Ectodermal cell (in vitro differentiated cells): ENCODE measurements at regions not wholly inside any gene's neighbourhood (a gene's known extent, or its start where the extent isn't known, plus 50 kb on each side); places are given as distances from the start of the nearest gene placed in this dataset.

ENCODE experiments used
- H3K27ac ChIP-seq: 2 replicates; pipeline ENCODE4 v1.7.0; 2013; ENCODE audit warnings: mild to moderate bottlenecking, low read depth, low read length; ENCODE audit not compliant: insufficient read depth, poor library complexity, severe bottlenecking
- H3K27me3 ChIP-seq: 2 replicates; pipeline ENCODE4 v1.7.0; 2013; ENCODE audit warnings: mild to moderate bottlenecking, low read length; ENCODE audit not compliant: insufficient read depth, control insufficient read depth, poor library complexity, severe bottlenecking
- H3K36me3 ChIP-seq: one replicate; pipeline ENCODE4 v1.7.0; 2013; ENCODE audit warnings: low read length; ENCODE audit not compliant: control insufficient read depth, insufficient read depth
- H3K4me1 ChIP-seq: one replicate; pipeline ENCODE4 v1.7.0; 2013; ENCODE audit warnings: low read length; ENCODE audit not compliant: control insufficient read depth, insufficient read depth
- H3K4me3 ChIP-seq: 2 replicates; pipeline ENCODE4 v1.7.0; 2013; ENCODE audit warnings: low read depth, low read length, control low read depth; ENCODE audit not compliant: insufficient read depth
- H3K9me3 ChIP-seq: 2 replicates; pipeline ENCODE4 v1.7.0; 2013; ENCODE audit warnings: mild to moderate bottlenecking, low read length, moderate library complexity; ENCODE audit not compliant: control insufficient read depth
- WGBS, 2 experiments: methylation state at CpG; one replicate each; pipeline ENCODE4 v1.1.7; 2013; ENCODE audit warnings: missing lambda C conversion rate in 2 of 2; 5-methylcytosine and 5-hydroxymethylcytosine counted together

- peaks cover 36% of the 10 kb centered on the region for H3K4me1 ChIP-seq
- 90% methylated on average over 4 of the region's 4 CpGs for WGBS, 2 experiments
- H3K36me3 ChIP-seq = no peaks in the 10 kb centered on the region
- H3K27me3 ChIP-seq = peaks cover 3% of the 10 kb centered on the region
- H3K27ac ChIP-seq = no peak overlapping the region
- no peaks in the 10 kb centered on the region for H3K9me3 ChIP-seq
- no peak overlapping the region for H3K4me3 ChIP-seq
These were observed 93.7 kb upstream of the DAP start for GRCh38 chr5:10854506-10855277.

DNA sequence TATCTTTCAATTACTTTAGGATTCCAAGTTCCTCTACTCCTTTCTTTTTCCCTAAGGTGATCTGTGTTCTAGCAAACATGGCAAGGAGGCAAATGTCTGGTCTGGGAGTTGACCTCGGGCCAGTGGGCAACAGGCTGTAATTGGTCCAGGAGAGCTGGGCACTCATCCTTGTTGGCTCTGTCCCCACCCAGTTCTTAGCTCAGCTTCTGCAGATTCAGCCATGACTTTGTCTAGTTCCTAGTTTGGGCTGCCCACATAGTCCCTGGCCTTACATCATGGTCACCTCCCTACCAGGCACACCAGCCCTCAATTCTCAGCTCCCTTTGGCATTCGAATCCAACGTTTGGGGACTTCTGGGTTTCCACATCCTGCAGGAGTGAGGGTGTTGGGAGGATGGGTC lies 92.1 kb upstream of the DAP start:
- WGBS, 2 experiments = 90 to 98% methylated on average over 3 of the region's 3 CpGs
- peaks cover 36% of the 10 kb centered on the region for H3K4me1 ChIP-seq
- H3K9me3 ChIP-seq = no peaks in the 10 kb centered on the region
- H3K36me3 ChIP-seq = no peaks in the 10 kb centered on the region
- H3K27ac ChIP-seq = no peak overlapping the region
- H3K27me3 ChIP-seq = peaks cover 3% of the 10 kb centered on the region
- no peak overlapping the region for H3K4me3 ChIP-seq

- Histone ChIP-seq H3K4me1 (peaks cover 2% of the 10 kb centered on the region), H3K27me3 (no peaks in the 10 kb centered on the region), H3K9me3 (no peaks in the 10 kb centered on the region), H3K36me3 (no peaks in the 10 kb centered on the region), H3K4me3 (no peak overlapping the region), H3K27ac (no peak overlapping the region)
- WGBS, 2 experiments = 90 to 95% methylated on average over 5 of the region's 5 CpGs
These were observed 88.2 kb upstream of the DAP start for GRCh38 chr5:10849278-10849677.

DNA sequence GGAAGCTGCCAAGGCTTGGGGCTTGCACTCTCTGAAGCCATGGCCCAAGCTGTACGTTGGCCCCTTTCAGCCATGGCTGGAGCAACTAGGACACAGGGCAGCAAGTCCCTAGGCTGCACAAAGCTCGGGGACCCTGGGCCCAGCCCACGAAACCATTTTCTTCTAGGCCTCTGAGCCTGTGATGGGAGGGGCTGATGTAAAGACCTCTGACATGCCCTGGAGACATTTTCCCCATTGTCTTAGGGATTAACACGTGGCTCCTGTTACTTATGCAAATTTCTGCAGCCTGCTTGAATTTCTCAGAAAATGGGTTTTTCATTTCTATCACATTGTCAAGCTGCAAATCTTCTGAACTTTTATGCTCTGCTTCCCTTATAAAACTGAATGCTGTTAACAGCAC lies 83.0 kb upstream of the DAP start:
- WGBS, 2 experiments = 68 to 75% methylated on average over 4 of the region's 4 CpGs
- no peak overlapping the region for H3K27ac ChIP-seq
- no peaks in the 10 kb centered on the region for H3K36me3 ChIP-seq
- H3K4me1 ChIP-seq = no peaks in the 10 kb centered on the region
- H3K4me3 ChIP-seq = no peak overlapping the region
- no peaks in the 10 kb centered on the region for H3K27me3 ChIP-seq
- no peaks in the 10 kb centered on the region for H3K9me3 ChIP-seq

DNA sequence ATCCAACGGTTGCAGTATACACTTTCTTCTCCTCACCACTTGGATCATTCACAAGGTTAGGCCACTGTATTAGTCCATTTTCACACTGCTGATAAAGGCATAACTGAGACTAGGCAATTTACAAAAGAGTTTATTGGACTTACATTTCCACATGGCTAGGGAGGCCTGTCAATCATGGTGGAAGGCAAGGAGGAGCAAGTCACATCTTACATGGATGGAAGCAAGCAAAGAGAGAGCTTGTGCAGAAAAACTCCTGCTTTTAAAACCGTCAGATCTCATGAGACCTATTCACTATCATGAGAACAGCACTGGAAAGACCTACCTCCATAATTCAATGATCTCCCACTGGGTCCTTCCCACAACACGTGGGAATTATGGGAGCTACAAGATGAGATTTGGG lies 81.8 kb upstream of the DAP start:
- Histone ChIP-seq H3K36me3 (no peaks in the 10 kb centered on the region), H3K27me3 (no peaks in the 10 kb centered on the region), H3K4me1 (no peaks in the 10 kb centered on the region), H3K9me3 (no peaks in the 10 kb centered on the region), H3K27ac (no peak overlapping the region), H3K4me3 (no peak overlapping the region)
- 88 to 96% methylated on average over 3 of the region's 3 CpGs for WGBS, 2 experiments

- Histone ChIP-seq H3K36me3 (no peaks in the 10 kb centered on the region), H3K27ac (no peak overlapping the region), H3K4me1 (no peaks in the 10 kb centered on the region), H3K9me3 (no peaks in the 10 kb centered on the region), H3K27me3 (no peaks in the 10 kb centered on the region), H3K4me3 (no peak overlapping the region)
- WGBS, 2 experiments = 88 to 91% methylated on average over 3 of the region's 3 CpGs
These were observed 79.0 kb upstream of the DAP start for GRCh38 chr5:10839916-10840599.

- Histone ChIP-seq H3K9me3 (no peaks in the 10 kb centered on the region), H3K27ac (no peak overlapping the region), H3K4me3 (no peak overlapping the region), H3K36me3 (no peaks in the 10 kb centered on the region), H3K27me3 (no peaks in the 10 kb centered on the region), H3K4me1 (no peaks in the 10 kb centered on the region)
- WGBS, 2 experiments = 92 to 96% methylated on average over 2 to 3 of the region's 3 CpGs
These were observed 78.1 kb upstream of the DAP start for GRCh38 chr5:10839118-10839517.

DNA sequence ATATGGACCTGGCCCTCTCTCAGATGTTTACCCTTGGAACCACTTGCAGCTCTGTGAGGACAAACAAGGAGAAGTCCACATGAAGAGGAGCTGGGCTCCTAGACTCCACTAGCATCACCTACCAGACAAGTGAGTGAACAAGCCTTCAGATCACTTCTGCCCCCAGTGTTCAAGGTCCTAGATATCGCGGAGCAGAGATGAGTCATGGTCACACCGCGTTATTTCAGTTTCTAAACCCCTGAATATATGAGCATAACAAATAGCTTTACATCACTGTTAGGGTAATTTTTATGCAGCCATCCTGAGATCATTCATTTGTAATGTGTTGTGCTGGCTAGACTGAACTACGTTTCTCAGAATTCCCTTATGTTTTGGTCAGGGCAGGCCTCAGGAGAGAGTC lies 77.0 kb upstream of the DAP start:
- WGBS, 2 experiments = 92% methylated on average over 5 of the region's 5 CpGs

DNA sequence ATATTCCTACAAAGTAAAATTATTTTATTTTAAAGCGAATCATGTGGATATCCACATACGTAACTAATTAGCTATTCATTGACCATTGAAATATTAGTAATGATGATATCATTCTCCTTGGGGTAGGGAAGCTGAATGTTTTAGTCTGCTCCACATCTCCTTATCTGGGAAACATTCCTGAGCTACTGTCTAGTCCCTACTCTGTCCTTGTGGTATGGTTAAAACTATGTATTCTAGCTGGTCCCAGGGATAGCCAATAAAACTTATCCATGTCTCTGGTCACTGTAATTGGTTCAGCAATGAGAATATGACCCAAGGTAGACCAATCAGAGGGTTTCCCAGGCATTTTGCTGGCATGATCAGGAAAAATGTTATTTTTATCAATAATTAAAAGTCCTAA lies 76.0 kb upstream of the DAP start:
- Histone ChIP-seq H3K4me3 (no peak overlapping the region), H3K27me3 (no peaks in the 10 kb centered on the region), H3K9me3 (no peaks in the 10 kb centered on the region), H3K4me1 (no peaks in the 10 kb centered on the region), H3K36me3 (no peaks in the 10 kb centered on the region), H3K27ac (no peak overlapping the region)
- WGBS, 2 experiments = no CpG with 5 or more reads among the region's 2 CpGs

More for the DNA sequence above, 77.0 kb upstream of the DAP start:
- Histone ChIP-seq H3K36me3 (no peaks in the 10 kb centered on the region), H3K27ac (no peak overlapping the region), H3K4me1 (no peaks in the 10 kb centered on the region), H3K9me3 (no peaks in the 10 kb centered on the region), H3K4me3 (no peak overlapping the region), H3K27me3 (no peaks in the 10 kb centered on the region)

DNA sequence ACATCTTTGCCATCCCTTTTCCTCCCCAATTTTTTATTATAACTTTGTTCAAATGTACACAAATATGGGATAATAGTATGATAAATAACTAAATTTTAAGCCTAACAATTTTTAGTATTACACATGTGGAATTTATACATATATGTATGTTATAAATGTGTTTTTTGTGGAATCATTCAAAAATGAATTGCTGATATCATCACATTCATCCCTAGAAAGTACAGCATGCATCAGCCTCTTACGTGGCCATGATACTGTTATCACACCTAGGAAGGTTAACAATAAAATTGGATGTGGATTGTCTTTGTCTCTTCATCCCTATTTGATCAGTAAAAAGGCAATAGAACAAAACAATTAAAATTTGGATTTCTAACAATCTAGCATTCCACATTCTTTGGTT lies 73.7 kb upstream of the DAP start:
- 100% methylated on average over 1 of the region's 1 CpG; no CpG with 5 or more reads in 1 of the 2 experiments for WGBS, 2 experiments
- Histone ChIP-seq H3K27me3 (no peaks in the 10 kb centered on the region), H3K27ac (no peak overlapping the region), H3K36me3 (no peaks in the 10 kb centered on the region), H3K4me1 (no peaks in the 10 kb centered on the region), H3K9me3 (no peaks in the 10 kb centered on the region), H3K4me3 (no peak overlapping the region)
